Central memory CD8-positive, alpha-beta T cell (primary cell): ENCODE measurements at regions not wholly inside any gene's neighbourhood (a gene's known extent, or its start where the extent isn't known, plus 50 kb on each side); places are given as distances from the start of the nearest gene placed in this dataset.

ENCODE experiments used
- ATAC-seq: fragments of 150-1000 bp; cut with Tn5 transposase; replicated peaks from 2 replicates; pipeline ENCODE4 v1.10.0; 2022; ENCODE audit warnings: mild to moderate bottlenecking, moderate FRiP score, moderate number of reproducible peaks; ENCODE audit not compliant: poor library complexity, severe bottlenecking; ENCODE audit errors: extremely low read depth
- DNase-seq, 2 donors: peaks; one replicate each; pipeline ENCODE4 v3.0.0; 2021; ENCODE audit warnings: low spot score in 2 of 2
- H3K27ac Mint-ChIP-seq: one replicate; pipeline ENCODE4 v1.8.0; 2022; ENCODE audit warnings: low read depth, mild to moderate bottlenecking, moderate library complexity, mixed read lengths
- H3K27me3 Mint-ChIP-seq: one replicate; pipeline ENCODE4 v1.8.0; 2022; ENCODE audit warnings: mixed read lengths
- H3K36me3 Mint-ChIP-seq: one replicate; pipeline ENCODE4 v1.8.0; 2022; ENCODE audit warnings: mild to moderate bottlenecking, moderate library complexity, mixed read lengths; ENCODE audit not compliant: insufficient read depth
- H3K4me1 Mint-ChIP-seq: one replicate; pipeline ENCODE4 v1.8.0; 2022; ENCODE audit warnings: mixed read lengths
- H3K4me3 Mint-ChIP-seq: one replicate; pipeline ENCODE4 v1.8.0; 2022; ENCODE audit warnings: mild to moderate bottlenecking, moderate library complexity, mixed read lengths
- H3K9me3 Mint-ChIP-seq: one replicate; pipeline ENCODE4 v1.8.0; 2022; ENCODE audit warnings: mixed read lengths

GRCh38 chr12:97745406-97746101 lies 282.9 kb downstream of the RMST start:
- ATAC-seq = no peak

GRCh38 chr12:97748298-97748697 lies 285.7 kb downstream of the RMST start:
- peaks cover 10% of the 10 kb centered on the region for H3K9me3 Mint-ChIP-seq
- ATAC-seq (no peak), DNase-seq (no peak)
- no peak overlapping the region for H3K4me3 Mint-ChIP-seq
- H3K4me1 Mint-ChIP-seq = no peaks in the 10 kb centered on the region
- no peaks in the 10 kb centered on the region for H3K36me3 Mint-ChIP-seq
- no peak overlapping the region for H3K27ac Mint-ChIP-seq
- no peaks in the 10 kb centered on the region for H3K27me3 Mint-ChIP-seq

More at GRCh38 chr12:97745406-97746101, 282.9 kb downstream of the RMST start:
- Mint-ChIP-seq H3K4me3 (no peak overlapping the region), H3K9me3 (peaks cover 5% of the 10 kb centered on the region), H3K27me3 (no peaks in the 10 kb centered on the region), H3K4me1 (no peaks in the 10 kb centered on the region), H3K36me3 (no peaks in the 10 kb centered on the region), H3K27ac (no peak overlapping the region)
- no peak for DNase-seq

- ATAC-seq (no peak), DNase-seq (no peak)
- no peak overlapping the region for H3K27ac Mint-ChIP-seq
- H3K36me3 Mint-ChIP-seq = no peaks in the 10 kb centered on the region
- no peak overlapping the region for H3K4me3 Mint-ChIP-seq
- no peaks in the 10 kb centered on the region for H3K4me1 Mint-ChIP-seq
- H3K9me3 Mint-ChIP-seq = peaks cover 5% of the 10 kb centered on the region
- H3K27me3 Mint-ChIP-seq = no peaks in the 10 kb centered on the region
Observed at GRCh38 chr12:97751704-97752103, 289.1 kb downstream of the RMST start.

GRCh38 chr12:97752129-97752528 lies 289.5 kb downstream of the RMST start:
- no peak overlapping the region for H3K4me3 Mint-ChIP-seq
- DNase-seq = no peak
- H3K4me1 Mint-ChIP-seq = no peaks in the 10 kb centered on the region
- no peak for ATAC-seq
- H3K9me3 Mint-ChIP-seq = peaks cover 5% of the 10 kb centered on the region
- H3K27me3 Mint-ChIP-seq = no peaks in the 10 kb centered on the region
- no peaks in the 10 kb centered on the region for H3K36me3 Mint-ChIP-seq
- no peak overlapping the region for H3K27ac Mint-ChIP-seq

- no peaks in the 10 kb centered on the region for H3K4me1 Mint-ChIP-seq
- H3K4me3 Mint-ChIP-seq = no peak overlapping the region
- H3K27ac Mint-ChIP-seq = no peak overlapping the region
- ATAC-seq (no peak), DNase-seq (no peak)
- no peaks in the 10 kb centered on the region for H3K36me3 Mint-ChIP-seq
- peaks cover 5% of the 10 kb centered on the region for H3K9me3 Mint-ChIP-seq
- no peaks in the 10 kb centered on the region for H3K27me3 Mint-ChIP-seq
Observed at GRCh38 chr12:97753332-97753731, 290.7 kb downstream of the RMST start.

- DNase-seq (no peak), ATAC-seq (no peak)
- no peaks in the 10 kb centered on the region for H3K4me1 Mint-ChIP-seq
- H3K27ac Mint-ChIP-seq = no peak overlapping the region
- H3K27me3 Mint-ChIP-seq = no peaks in the 10 kb centered on the region
- H3K36me3 Mint-ChIP-seq = no peaks in the 10 kb centered on the region
- no peak overlapping the region for H3K4me3 Mint-ChIP-seq
- peaks cover 5% of the 10 kb centered on the region for H3K9me3 Mint-ChIP-seq
Observed at GRCh38 chr12:97754306-97754705, 291.7 kb downstream of the RMST start.

- DNase-seq (no peak), ATAC-seq (no peak)
- no peak overlapping the region for H3K4me3 Mint-ChIP-seq
- H3K27me3 Mint-ChIP-seq = no peaks in the 10 kb centered on the region
- H3K4me1 Mint-ChIP-seq = no peaks in the 10 kb centered on the region
- H3K27ac Mint-ChIP-seq = no peak overlapping the region
- H3K9me3 Mint-ChIP-seq = peaks cover 5% of the 10 kb centered on the region
- H3K36me3 Mint-ChIP-seq = no peaks in the 10 kb centered on the region
Observed at GRCh38 chr12:97756066-97756666, 293.6 kb downstream of the RMST start.

GRCh38 chr12:97756741-97757140 lies 294.1 kb downstream of the RMST start:
- Mint-ChIP-seq H3K9me3 (peaks cover 5% of the 10 kb centered on the region), H3K27ac (no peak overlapping the region), H3K27me3 (no peaks in the 10 kb centered on the region), H3K36me3 (no peaks in the 10 kb centered on the region), H3K4me1 (no peaks in the 10 kb centered on the region), H3K4me3 (no peak overlapping the region)
- no peak for DNase-seq
- no peak for ATAC-seq

- DNase-seq (no peak), ATAC-seq (no peak)
- Mint-ChIP-seq H3K9me3 (peaks cover 5% of the 10 kb centered on the region), H3K4me3 (no peak overlapping the region), H3K36me3 (no peaks in the 10 kb centered on the region), H3K27me3 (no peaks in the 10 kb centered on the region), H3K27ac (no peak overlapping the region), H3K4me1 (no peaks in the 10 kb centered on the region)
Observed at GRCh38 chr12:97757481-97758193, 295.0 kb downstream of the RMST start.

GRCh38 chr12:97758194-97758501 lies 295.5 kb downstream of the RMST start:
- no peaks in the 10 kb centered on the region for H3K27me3 Mint-ChIP-seq
- DNase-seq = no peak
- H3K27ac Mint-ChIP-seq = no peak overlapping the region
- no peak for ATAC-seq
- no peak overlapping the region for H3K4me3 Mint-ChIP-seq
- H3K4me1 Mint-ChIP-seq = no peaks in the 10 kb centered on the region
- H3K9me3 Mint-ChIP-seq = peaks cover 2% of the 10 kb centered on the region
- no peaks in the 10 kb centered on the region for H3K36me3 Mint-ChIP-seq

- no peak overlapping the region for H3K4me3 Mint-ChIP-seq
- H3K4me1 Mint-ChIP-seq = no peaks in the 10 kb centered on the region
- no peaks in the 10 kb centered on the region for H3K9me3 Mint-ChIP-seq
- ATAC-seq = no peak
- no peak for DNase-seq
- H3K36me3 Mint-ChIP-seq = no peaks in the 10 kb centered on the region
- no peaks in the 10 kb centered on the region for H3K27me3 Mint-ChIP-seq
- no peak overlapping the region for H3K27ac Mint-ChIP-seq
Observed at GRCh38 chr12:97758586-97758985, 296.0 kb downstream of the RMST start.

- no peaks in the 10 kb centered on the region for H3K36me3 Mint-ChIP-seq
- ATAC-seq = no peak
- no peaks in the 10 kb centered on the region for H3K4me1 Mint-ChIP-seq
- no peaks in the 10 kb centered on the region for H3K27me3 Mint-ChIP-seq
- no peak for DNase-seq
- H3K9me3 Mint-ChIP-seq = no peaks in the 10 kb centered on the region
- H3K27ac Mint-ChIP-seq = no peak overlapping the region
- no peak overlapping the region for H3K4me3 Mint-ChIP-seq
Observed at GRCh38 chr12:97760601-97761000, 298.0 kb downstream of the RMST start.

- H3K4me3 Mint-ChIP-seq = no peak overlapping the region
- no peaks in the 10 kb centered on the region for H3K27me3 Mint-ChIP-seq
- H3K4me1 Mint-ChIP-seq = no peaks in the 10 kb centered on the region
- no peaks in the 10 kb centered on the region for H3K9me3 Mint-ChIP-seq
- H3K36me3 Mint-ChIP-seq = no peaks in the 10 kb centered on the region
- DNase-seq (no peak), ATAC-seq (no peak)
- no peak overlapping the region for H3K27ac Mint-ChIP-seq
Observed at GRCh38 chr12:97763113-97763512, 300.5 kb downstream of the RMST start.
